ENCODE measurements at regions not wholly inside any gene's neighbourhood (a gene's known extent, or its start where the extent isn't known, plus 50 kb on each side); places are given as distances from the start of the nearest gene placed in this dataset.
"Not testable (repeated sequence)": the region's sequence is repeated elsewhere in the genome, so short reads cannot be mapped to it uniquely, and the experiment has no call there.

DNA sequence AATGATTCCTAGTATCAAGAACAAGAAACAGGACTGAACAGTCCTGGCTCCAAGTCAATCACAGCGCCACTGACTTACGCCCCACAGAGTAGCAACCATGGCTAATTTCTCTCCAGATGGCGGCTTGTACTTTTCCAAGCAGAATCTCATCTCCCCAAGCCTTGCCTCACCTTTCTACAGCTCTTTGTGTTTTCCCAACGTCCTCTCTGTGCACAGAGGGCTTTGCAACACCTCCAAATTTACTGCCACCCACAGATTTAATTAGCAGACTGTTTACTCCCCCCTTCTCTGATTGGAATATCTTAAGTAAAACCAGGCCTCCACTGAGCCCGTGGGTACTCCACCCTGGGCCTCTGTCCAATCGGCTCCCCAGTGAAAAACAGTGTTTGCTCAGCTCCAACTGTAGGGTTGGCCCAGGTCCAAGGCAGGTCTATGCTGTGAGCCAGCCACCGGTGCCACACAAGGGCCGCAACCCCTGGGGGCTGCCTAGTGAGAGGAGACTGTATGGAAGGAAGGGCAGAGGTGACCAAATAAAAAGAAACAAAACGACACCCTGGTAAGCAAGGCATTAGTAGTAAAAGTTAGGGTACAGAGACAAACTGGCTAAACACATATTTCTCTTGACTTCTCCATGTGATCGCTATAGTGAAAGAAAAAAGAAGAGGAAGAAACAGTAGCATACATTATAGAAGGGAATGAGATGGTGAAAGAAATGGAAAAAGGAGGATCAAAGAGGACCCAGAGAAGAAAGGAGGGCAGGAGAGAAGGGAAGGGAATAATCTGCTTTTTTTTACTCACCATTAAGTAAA is 128.4 kb upstream of the SOD1 start:
- DNase-seq = peak; percentile 88

DNA sequence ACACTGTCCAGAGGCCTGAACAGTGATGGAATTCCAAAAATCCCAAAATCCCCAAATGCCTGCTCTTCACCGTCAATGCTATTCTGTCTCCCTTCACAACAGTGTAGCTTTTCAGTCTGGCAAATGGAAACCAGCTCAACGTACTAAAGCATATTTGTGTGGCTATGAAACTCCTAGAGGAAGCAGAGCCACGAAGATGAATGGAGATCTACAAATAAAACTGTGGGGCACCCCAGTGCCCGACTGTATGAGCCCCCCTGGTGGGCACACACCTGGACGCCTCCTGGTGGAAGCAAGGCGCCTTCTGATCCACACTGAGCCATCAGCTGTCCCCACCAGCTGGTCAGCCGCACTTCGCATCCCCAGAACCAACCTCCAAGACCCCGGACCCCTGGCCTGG is 129.1 kb upstream of the SOD1 start:
- DNase-seq = no peak

DNA sequence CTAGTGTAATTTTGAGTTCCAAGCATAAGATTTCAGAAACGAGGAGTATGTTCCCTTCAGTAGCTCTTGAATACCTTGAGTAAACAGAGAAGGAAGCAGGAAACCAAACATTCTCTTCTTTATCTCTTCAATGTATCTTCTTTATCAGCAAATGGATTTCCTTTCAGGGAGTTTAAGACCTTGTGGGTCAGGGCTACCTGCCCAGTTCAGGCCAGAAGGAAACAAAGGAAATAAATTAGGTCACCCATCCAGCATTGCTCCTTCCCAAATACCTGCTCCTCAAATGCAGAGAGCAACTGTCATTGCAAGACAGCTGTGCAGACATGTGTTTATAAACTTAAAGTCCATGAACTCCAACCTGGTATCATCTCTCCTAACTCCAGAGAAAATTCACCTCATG is 130.1 kb upstream of the SOD1 start:
- DNase-seq = peak; percentile 51

DNA sequence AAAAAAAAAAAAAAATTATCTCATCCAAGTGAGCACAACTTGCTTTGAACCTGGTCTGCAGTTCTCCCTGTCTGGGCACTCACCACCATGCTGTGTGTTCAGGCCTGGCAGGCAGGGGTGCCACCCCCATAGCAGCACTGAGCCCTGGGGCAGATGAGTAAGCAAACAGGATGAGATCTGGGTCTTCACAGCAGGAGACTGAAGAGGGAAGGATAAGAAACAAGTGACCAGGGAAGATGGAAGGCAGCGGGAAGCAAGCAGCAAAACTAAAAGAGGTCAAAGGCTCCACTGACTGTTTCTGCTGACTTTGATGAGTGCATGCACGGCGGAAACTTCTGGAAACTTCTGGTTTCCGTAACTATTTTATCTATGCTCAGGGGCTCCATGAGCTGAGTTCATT is 133.5 kb upstream of the SOD1 start:
- DNase-seq = no peak

DNA sequence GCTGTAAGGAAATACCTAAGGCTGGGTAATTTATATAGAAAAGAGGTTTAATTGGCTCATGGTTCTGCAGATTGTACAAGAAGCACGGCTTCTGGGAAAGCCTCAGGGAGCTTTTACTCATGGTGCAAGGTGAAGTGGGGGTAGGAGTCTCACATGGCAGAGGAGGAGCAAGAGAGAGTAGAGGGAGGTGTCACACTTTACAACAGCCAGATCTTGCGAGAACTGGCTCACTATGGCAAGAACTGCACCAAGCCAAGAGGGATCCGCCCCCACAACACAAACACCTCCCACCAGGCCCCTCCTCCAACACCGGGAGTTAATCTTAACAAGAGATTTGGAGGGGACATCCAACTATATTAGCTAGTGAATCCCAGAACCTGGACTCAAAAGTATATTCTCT is 135.4 kb upstream of the SOD1 start:
- no peak for DNase-seq

DNA sequence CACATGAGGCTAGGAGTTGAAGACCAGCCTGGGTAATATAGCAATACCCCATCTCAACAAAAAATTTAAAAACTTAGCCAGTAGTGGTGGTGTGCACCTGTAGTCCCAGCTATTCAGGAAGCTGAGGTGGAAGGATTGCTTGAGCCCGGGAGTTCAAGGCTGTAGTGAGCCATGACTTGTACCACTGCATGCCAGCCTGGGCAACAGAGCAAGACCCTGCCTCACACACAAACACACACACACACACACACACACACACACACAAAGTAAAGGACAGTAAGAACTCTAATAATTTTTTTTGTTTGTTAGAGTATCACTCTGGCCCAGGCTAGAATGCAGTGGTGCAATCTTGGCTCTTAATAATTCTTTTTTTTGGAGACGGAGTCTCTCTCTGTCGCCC is 138.0 kb upstream of the SOD1 start:
- no peak for DNase-seq

DNA sequence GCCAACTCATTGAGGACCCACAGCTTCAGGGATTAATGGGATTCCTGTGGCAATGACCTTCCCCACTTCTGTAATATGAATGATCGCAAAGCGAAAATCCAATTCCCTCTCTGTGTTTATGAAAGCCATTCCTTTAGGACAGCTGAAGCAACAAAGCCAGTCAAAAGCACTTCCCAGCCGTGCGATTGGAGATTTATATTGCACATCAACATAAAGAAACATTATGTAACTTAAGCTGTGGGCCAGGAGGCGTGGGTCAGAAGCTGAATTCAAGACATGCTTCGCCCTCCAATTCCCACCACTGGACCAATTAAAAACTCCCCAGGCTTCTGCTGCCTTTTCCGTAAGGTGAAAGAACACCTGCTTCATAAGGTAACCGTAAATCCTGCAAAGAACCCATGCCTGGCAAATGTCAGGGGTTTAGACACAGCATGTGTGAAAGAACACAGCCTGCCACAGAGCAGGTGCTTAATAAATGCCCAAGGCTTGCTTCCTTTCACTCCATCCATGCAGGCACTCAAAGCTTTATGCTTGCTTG is 138.9 kb upstream of the SOD1 start:
- DNase-seq = peak; percentile 29

DNA sequence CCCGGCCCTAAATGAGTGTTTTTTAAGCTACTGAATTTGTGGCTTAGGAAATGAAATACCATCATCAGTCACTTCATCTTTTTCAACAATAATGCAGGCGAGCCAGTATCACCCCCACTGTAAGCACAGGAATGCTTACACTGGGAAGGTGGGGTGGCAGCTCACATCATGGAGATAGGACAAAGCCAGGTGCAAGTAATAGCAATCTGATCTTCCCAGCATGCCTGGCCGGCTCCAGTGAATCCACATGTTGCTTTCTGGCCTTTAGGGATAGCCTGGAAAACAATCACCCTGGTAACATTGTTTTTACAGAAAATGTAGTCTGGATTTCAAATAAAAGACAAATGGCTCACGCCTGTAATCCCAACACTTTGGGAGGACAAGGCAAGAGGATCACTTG is 140.9 kb upstream of the SOD1 start:
- DNase-seq = no peak

DNA sequence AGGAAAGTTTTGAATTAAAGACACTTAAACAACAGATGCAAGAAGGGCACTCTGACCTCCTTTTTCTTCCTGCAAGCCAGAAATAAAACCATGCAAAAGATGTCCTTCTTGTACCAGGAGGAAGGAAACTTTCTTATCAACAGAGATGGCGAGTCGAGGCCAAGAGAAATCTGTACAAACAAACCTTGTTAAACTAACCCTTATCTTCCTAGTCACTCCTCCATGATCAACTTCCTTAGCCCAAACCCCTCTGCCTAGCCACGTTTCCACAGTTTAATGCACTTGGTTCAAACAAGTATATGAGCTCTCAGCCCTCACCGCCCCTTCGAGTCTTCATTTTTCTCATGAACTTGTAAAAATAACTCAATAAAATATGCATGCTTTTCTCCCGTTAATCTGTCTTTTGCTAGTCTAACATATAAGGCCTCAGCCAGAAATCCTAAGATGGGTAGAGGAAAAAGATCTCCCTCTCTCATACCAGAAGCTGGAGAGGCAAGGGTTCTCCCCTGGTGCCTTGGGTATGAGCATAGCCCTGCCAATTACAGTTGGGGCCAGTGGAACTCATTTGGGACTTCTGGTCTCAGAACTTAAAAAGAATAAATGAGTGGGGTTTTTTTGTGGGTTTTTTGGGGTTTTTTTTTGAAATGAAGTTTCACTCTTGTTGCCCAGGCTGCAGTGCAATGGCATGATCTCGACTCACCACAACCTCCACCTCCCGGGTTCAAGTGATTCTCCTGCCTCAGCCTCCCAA is 141.7 kb upstream of the SOD1 start:
- no peak for DNase-seq

DNA sequence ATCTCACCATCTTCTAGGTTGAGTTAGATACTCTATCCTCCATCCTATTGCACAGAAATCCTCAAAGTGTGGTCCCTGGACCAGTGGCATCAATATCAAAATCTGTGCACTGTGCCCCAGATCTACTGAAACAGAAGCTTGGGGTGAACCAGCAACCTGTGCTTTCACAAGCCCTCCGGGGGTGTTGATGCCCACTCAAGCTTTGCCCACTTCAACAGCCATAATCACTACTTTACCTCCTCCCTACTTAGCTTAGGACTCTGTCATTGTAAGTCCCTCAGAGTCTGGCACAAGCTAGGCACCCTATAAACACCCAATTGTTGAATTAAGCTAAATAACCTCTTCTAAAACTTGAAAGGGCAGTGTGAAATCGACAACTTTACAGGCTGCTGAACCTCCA is 144.2 kb upstream of the SOD1 start:
- DNase-seq = no peak

DNA sequence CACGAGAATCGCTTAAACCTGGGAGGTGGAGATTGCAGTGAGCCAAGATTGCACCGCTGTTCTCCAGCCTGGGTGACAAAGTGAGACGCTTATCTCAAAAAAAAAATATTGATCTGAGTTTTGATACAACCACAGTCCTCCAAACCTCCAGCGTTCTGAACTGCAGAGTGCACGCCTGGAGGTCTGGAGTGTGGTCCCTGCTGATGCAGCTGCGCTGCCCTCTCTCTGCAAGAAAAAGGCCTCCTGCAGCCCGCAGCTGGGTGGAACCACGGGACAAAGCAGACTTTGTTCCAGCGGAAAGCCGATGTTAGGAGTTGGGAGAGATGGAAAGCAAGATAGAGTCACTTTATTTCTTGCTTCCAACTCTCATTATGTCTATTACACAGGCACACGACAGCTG is 144.9 kb upstream of the SOD1 start:
- DNase-seq = no peak

DNA sequence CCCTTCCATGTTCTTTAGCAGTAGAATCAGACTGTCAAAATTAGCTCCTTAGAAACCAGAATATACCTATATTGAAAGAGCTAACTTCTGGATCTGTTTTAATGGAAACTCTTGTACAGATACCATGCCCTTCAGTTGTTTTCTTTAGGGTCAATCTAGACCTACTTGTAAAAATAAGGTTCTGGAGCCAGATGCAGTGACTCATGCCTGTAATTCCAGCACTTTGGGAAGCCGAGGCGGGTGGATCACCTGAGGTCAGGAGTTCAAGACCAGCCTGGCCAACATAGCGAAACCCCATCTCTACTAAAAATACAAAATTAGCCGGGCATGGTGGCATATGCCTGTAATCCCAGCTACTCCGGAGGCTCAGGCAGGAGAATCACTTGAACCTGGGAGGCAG is 146.0 kb upstream of the SOD1 start:
- DNase-seq = not testable (repeated sequence)

DNA sequence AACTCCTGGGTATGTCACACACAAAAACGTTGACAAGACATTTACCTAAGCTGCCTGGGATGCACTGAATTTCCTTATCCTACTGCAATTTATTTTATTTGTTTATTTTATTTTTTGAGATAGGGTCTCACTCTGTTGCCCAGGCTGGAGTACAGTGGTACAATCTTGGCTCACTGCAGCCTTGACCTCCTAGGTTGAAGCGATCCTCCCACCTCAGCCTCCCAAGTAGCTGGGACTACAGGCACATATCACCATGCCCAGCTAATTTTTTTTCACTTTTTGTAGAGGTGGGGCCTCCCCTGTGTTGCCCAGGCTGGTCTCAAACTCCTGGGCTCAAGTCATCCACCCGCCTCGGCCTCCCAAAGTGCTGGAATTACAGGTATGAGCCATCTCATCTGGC is 147.5 kb upstream of the SOD1 start:
- DNase-seq = not testable (repeated sequence)

DNA sequence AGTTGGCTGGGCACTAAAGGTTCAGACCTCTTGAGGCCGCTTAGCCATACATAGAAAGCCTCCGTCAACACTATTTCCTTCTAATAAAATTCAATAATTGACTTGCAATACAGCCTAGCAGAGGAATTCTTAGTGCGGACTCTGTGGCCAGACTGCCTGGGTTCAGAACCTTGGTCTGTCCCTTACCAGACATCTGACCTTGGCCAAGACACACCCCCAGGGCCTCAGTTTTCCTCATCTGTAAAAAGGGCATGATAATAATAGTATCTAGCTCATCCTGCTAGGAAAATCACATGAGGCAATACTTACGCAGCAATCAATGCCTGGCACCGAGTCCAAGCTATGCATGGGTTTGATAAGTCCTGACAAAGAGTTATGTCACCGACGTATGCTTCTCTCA is 148.2 kb upstream of the SOD1 start:
- DNase-seq = no peak

DNA sequence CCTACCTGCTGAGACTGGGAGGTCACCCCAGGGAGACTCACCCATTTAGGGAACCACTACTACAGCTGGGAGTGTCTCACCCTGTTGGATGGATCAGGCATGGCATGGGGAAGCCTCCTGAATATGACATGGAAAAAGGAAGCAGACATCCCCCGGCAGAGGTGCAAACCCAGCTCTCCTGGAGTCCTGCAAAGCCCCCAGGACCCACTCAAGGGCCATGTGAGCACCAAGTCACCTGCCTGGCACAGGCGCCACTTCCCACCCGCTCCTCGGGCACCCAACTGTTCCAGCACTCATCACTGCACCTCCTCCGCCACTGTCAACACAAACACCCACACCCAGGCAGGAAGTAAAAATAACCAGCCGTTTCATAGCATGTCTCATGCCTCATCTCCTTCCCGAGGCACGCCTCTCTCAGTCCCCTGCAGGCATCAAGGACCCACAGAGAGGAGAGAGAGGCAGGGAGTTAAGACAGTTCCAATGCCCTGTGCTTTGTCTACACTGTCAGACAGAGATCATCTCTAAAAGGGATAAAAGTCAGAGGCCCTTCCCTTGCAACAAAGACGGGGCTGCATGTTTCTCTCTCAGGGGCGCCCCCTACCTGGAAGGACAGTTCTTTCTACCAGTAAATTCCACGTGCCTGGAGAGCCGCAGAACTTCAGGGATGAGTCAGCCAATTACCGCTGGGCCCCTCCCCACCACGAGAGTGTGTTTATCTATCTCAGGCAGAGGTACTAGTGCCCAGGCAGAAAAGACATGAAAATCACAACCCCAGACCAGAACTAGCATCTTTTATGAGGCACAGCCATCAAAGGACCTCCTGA is 150.1 kb upstream of the SOD1 start:
- DNase-seq = peak; percentile 59

DNA sequence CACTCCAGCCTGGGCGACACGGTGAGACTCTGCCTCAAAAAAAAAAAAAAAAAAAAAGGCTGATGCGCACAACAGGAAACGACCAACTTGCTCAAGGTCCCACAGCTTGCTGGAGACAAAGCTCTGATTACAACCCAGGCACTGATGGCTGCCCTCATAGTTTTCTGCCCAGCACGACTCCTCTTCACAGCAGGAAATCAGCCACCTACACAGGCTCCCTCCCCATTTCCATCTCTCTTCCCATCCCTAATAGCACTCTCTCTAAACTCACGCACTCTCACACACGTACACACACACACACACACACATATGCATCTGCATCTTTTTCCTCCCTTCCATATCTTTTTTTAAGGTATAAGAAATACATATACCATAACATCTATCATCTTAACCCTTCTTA is 153.5 kb upstream of the SOD1 start:
- no peak for DNase-seq

DNA sequence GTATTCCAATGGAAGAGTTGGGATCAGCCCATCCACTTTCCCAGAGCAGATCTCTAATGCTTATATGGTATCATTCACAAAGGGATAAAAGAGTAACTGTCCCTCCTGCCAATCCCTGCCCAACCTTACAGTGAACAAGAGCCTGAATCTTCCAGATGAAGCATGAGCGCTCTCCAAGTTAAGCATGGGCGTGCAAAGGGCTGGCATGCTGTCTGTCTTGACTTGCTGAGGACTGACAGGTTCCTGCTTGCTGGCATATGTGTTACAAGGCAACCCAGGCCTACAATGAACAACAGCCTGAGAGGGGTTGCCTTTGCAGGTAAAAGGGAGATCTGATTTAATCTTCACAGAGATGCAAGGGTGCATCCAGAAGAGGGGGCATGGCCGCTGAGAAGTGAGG is 155.6 kb upstream of the SOD1 start:
- no peak for DNase-seq

DNA sequence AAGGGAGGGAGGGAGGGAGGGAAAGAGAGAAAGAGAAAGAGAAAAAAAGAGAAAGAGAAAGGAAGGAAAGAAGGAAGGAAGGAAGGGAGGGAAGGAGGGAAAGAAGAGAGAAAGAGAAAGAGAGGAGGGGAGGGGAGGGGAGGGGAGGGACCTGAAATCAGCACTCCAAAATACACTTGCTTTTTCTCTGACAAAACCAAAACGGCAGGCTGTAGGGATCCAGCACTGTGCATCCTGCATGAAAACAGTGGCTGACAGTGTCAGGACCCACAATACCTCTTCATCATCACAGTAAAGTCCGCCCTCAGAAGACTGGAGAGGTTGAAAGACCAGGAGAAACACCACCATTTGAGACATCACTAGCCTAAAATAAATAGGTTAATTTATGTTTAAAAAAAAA is 156.0 kb upstream of the SOD1 start:
- DNase-seq = no peak

DNA sequence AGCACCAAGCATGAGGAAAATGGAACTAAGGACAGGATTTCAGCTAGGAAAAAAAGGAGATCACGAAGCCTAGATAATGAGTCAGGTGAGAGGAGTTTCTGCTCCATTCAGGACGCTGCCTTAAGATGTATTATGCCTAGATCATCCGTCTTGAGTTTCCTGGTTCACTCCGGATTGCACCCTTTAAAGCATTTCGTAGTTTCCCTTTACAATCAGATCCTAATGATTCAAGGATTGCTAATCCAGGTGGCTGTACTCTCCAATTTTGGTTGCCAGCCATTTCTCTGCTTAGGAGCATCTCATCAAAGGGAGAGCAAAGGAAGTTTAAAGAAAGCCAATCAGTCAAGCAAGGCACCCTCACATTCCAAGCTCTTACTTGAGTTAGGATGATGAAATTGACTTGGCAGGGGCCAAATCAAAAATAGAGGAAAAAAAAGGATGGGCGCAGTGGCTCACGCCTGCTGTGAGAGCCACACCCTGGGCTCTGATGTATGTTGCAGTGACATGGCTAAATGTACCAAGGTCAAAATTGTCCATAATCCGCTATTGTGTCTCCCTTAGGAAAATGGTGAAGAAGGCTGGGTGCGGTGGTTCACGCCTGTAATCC is 156.9 kb upstream of the SOD1 start:
- no peak for DNase-seq

DNA sequence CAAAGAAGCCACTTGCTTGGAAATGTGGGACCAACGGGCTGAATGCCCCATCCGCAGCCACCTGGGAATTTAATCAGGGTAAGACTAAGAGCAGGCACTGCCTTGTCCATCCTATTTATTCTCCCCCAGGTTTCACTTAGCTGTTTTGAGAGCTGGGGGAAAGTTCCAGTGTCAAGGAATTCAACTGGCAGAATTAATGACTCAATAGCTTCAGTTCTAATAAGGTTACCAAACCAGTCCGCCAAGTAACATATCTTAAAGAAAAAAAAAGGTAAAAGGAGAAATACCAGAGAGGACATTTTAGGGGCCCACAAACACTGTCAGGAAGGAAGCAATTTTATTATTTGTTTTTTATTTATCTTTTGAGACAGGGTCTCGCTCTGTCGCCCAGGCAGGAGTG is 157.6 kb upstream of the SOD1 start:
- DNase-seq = no peak

DNA sequence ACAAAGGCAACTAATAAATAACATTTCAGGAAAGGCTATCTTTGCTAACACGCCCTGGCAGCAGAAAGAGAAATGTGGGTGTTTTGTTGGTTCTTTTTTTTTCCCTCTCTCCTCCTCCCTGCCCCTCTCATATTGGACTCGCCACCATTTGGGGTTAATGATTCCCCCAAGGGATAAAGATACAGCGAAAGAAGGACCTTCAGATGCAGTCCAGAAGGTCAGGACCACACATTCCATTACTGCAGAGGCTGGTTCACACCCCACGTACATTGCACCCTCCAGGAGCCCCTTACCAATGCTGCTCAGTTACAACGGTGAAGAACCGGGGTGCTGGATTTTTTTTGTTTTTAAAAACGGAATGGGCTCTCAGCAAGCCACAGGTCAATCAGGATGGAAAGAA is 156.9 kb upstream of the TIAM1 start:
- no peak for DNase-seq

DNA sequence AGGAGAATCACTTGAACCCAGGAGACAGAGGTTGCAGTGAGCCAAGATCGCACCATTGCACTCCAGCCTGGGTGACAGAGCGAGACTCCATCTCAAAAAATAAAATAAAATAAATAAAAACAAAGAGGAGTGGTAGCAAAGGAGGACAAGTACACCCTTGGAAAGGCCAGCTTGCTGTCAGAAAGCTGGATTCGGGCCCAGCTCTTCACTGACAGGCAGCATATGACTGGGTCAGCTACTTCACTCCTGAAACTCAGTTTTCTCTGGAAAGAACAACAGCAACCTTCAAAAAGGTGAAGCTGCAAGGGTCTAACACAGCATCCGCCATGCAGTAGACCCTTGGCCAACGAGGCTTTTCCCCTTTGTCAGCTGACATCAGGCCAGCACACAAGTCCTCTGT is 156.0 kb upstream of the TIAM1 start:
- DNase-seq = no peak

DNA sequence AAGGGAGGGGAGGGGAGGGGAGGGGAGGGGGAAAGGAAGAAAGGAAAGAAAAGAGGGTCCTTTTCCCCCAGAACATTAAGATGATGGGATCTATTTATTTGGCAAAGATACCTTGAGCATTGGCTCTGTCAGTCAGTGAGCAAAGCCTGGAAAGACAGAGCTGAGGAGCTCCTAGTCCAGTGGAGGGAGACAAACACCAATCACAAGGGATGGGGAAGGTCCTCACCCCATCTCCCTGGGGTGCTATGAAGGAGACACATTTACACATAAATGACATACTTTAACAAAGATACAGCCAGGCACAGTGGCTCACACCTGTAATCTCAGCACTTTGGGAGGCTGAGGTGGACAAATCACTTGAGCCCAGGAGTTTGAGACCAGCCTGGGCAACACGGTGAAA is 154.9 kb upstream of the TIAM1 start:
- DNase-seq = no peak
